Left lung (tissue), 4 donors: ENCODE measurements at regions not wholly inside any gene's neighbourhood (a gene's known extent, or its start where the extent isn't known, plus 50 kb on each side); places are given as distances from the start of the nearest gene placed in this dataset.

Experiments
- ATAC-seq: fragments of 200-7000 bp; cut with Tn5 transposase; one replicate; pipeline ENCODE4 v1.9.1; 2020; ENCODE audit warnings: moderate library complexity
- DNase-seq, 4 donors: peaks; one replicate each; pipeline ENCODE4 v3.0.0-alpha.2; 2013 to 2020
- H3K27ac ChIP-seq, 2 donors: fragments of 200-600 bp; sonication (generic) in 1 of 2; one replicate each; pipeline versions ENCODE4 v1.5.0 to v1.8.0; 2020 to 2021
- H3K27me3 ChIP-seq, 2 donors: fragments of 200-600 bp; sonication (generic) in 1 of 2; one replicate each; pipeline versions ENCODE4 v1.5.0 to v1.8.0; 2020 to 2021
- H3K36me3 ChIP-seq, 2 donors: fragments of 200-600 bp; sonication (generic) in 1 of 2; one replicate each; pipeline versions ENCODE4 v1.5.0 to v1.8.0; 2020 to 2021
- H3K4me1 ChIP-seq, 2 donors: fragments of 200-600 bp; one replicate each; pipeline ENCODE4 v1.8.0; 2021
- H3K4me3 ChIP-seq, 2 donors: fragments of 200-600 bp; sonication (generic) in 1 of 2; one replicate each; pipeline versions ENCODE4 v1.5.0 to v1.8.0; 2020 to 2021; ENCODE audit warnings: mild to moderate bottlenecking in 1 of 2
- H3K9me3 ChIP-seq, 2 donors: fragments of 200-600 bp; sonication (generic) in 1 of 2; one replicate each; pipeline versions ENCODE4 v1.5.0 to v1.8.0; 2020 to 2021
- CTCF ChIP-seq, 2 donors: fragments of 200-600 bp; sonication (generic) in 1 of 2; IDR thresholded peaks; one replicate each; pipeline versions ENCODE4 v1.5.0 to v1.8.0; 2021; ENCODE audit warnings: antibody characterized with exemption in 2 of 2
- intact Hi-C, 2 donors: fragments of 100-400 bp; cut with DNase I; formaldehyde crosslinking; loops; one replicate each; pipeline versions ENCODE4 v1.11.2 to v1.14.2; 2022
- donor health status: DM: no; HTN: yes; CAD: no.
- donor health status: DM: no; HTN: no; CAD: no.

GRCh38 chr12:115619889-115620288 lies 657.6 kb downstream of the MED13L start:
- no peak for ATAC-seq
- intact Hi-C loops = no loop called here

DNA sequence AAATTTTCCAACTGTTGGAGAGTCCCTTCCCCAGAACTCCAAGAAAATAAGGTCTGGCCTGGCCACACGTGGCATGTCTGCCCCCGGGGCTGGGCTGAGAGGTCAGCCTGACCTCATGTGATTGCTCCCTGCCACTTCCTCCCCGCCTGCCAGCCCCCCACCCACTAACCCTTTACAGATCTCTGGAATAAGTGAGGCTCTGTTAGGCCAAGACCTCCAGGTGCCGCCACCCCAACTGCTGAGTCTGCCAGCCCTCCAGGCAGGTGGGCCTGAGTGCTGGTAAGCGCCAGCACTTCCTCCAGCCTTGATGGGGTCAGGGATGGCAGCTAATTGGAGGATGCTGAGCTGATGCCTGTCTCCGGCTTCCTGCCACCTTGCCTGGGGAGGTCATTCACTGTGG lies 658.4 kb downstream of the MED13L start:
- Histone ChIP-seq H3K36me3 (no peaks in the 10 kb centered on the region), H3K9me3 (no peaks in the 10 kb centered on the region), H3K4me1 (no peaks in the 10 kb centered on the region), H3K27me3 (peaks cover 0 to 4% of the 10 kb centered on the region in 2 donors), H3K4me3 (no peak overlapping the region), H3K27ac (no peak overlapping the region)
- DNase-seq = no peak
- ATAC-seq = no peak
- intact Hi-C loops = no loop called here
- no peak for TF ChIP-seq CTCF (IDR thresholded peaks at IDR 0.05)

More at GRCh38 chr12:115619889-115620288, 657.6 kb downstream of the MED13L start:
- DNase-seq = no peak
- H3K4me1 ChIP-seq = no peaks in the 10 kb centered on the region
- no peaks in the 10 kb centered on the region for H3K9me3 ChIP-seq
- no peak overlapping the region for H3K27ac ChIP-seq
- no peak for TF ChIP-seq CTCF (IDR thresholded peaks at IDR 0.05)
- peaks cover 0 to 9% of the 10 kb centered on the region in 2 donors for H3K27me3 ChIP-seq
- H3K36me3 ChIP-seq = no peaks in the 10 kb centered on the region
- H3K4me3 ChIP-seq = no peak overlapping the region

DNA sequence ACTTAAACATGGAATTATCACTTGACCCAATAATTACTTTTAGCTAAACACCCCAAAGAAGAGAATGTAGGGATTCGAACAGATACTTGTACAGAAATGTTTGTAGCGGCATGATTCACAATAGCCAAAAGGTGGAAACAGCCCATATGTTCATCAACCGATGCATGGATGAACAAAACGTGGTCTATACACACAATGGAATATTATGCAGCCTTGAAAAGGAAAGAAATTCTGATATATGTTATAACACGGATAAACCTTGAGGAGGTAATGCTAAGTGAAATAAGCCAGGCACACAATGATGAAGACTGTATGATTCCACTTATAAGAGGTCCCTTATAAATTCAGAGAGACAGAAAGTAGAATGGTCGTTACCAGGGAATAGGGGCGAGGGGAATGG lies 659.4 kb downstream of the MED13L start:
- ATAC-seq (no peak), DNase-seq (no peak)
- Histone ChIP-seq H3K4me1 (no peaks in the 10 kb centered on the region), H3K4me3 (no peak overlapping the region), H3K9me3 (no peaks in the 10 kb centered on the region), H3K27ac (no peak overlapping the region), H3K27me3 (no peaks in the 10 kb centered on the region), H3K36me3 (no peaks in the 10 kb centered on the region)
- intact Hi-C loops = no loop called here
- no peak for TF ChIP-seq CTCF (IDR thresholded peaks at IDR 0.05)

- no peaks in the 10 kb centered on the region for H3K27me3 ChIP-seq
- intact Hi-C loops = no loop called here
- H3K4me3 ChIP-seq = no peak overlapping the region
- H3K4me1 ChIP-seq = no peaks in the 10 kb centered on the region
- H3K27ac ChIP-seq = no peak overlapping the region
- DNase-seq (no peak), ATAC-seq (no peak)
- H3K36me3 ChIP-seq = no peaks in the 10 kb centered on the region
- no peaks in the 10 kb centered on the region for H3K9me3 ChIP-seq
- no peak for TF ChIP-seq CTCF (IDR thresholded peaks at IDR 0.05)
Observed at GRCh38 chr12:115617391-115617790, 660.1 kb downstream of the MED13L start.

DNA sequence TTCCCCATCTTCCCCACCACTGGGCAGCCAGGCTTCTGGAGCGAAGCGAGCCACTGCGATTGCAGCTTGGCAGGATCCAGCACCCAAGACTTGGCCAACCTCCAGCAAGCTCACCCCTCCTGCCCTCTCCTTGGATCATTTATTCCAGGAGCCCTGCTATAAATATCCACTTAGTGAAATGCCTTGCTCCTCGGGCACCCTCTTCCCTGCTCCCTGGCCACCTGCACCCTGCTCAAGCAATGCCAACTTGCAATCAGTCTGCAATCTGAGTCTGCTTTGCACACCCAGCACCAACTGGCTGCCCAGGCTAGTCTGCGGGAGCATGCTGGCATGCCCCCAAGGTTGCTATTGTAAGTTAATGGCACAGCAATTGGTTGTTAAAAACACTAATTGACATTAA lies 666.0 kb downstream of the MED13L start:
- no peaks in the 10 kb centered on the region for H3K4me1 ChIP-seq
- intact Hi-C loops = no loop called here
- no peak overlapping the region for H3K4me3 ChIP-seq
- H3K27ac ChIP-seq = no peak overlapping the region
- H3K27me3 ChIP-seq = peaks cover 0 to 6% of the 10 kb centered on the region in 2 donors
- H3K9me3 ChIP-seq = no peaks in the 10 kb centered on the region
- ATAC-seq = no peak
- H3K36me3 ChIP-seq = no peaks in the 10 kb centered on the region
- DNase-seq = no peak
- no peak for TF ChIP-seq CTCF (IDR thresholded peaks at IDR 0.05)
